HG03442 (cell line): ENCODE measurements at regions not wholly inside any gene's neighbourhood (a gene's known extent, or its start where the extent isn't known, plus 50 kb on each side); places are given as distances from the start of the nearest gene placed in this dataset.

ENCODE experiments used
- ATAC-seq: cut with Tn5 transposase; IDR thresholded peaks from one replicate; pipeline ENCODE4 v1.9.1; 2021; ENCODE audit warnings: mild to moderate bottlenecking, moderate library complexity; ENCODE audit not compliant: unreplicated experiment

GRCh38 chr13:72384186-72384823 lies 343.1 kb downstream of the MZT1 start:
- no peak for ATAC-seq

GRCh38 chr13:72383646-72384045 lies 343.8 kb downstream of the MZT1 start:
- ATAC-seq, result no peak

GRCh38 chr13:72379581-72379980 lies 347.8 kb downstream of the MZT1 start:
- no peak for ATAC-seq

GRCh38 chr13:72368031-72368430 lies 359.4 kb downstream of the MZT1 start:
- ATAC-seq, result no peak

- no peak for ATAC-seq
Measured at GRCh38 chr13:72346716-72347115, 380.7 kb downstream of the MZT1 start.

GRCh38 chr13:72342364-72342763 lies 385.1 kb downstream of the MZT1 start:
- no peak for ATAC-seq

GRCh38 chr13:72341904-72342303 lies 385.5 kb downstream of the MZT1 start:
- no peak for ATAC-seq

- no peak for ATAC-seq
Measured at GRCh38 chr13:72317346-72318109, 409.9 kb downstream of the MZT1 start.

GRCh38 chr13:72316716-72317115 lies 410.7 kb downstream of the MZT1 start:
- ATAC-seq, result no peak

- ATAC-seq, result no peak
Measured at GRCh38 chr13:72315312-72315711, 412.1 kb downstream of the MZT1 start.

GRCh38 chr13:72314210-72314609 lies 413.2 kb downstream of the MZT1 start:
- no peak for ATAC-seq

GRCh38 chr13:72313546-72313945 lies 413.9 kb downstream of the MZT1 start:
- no peak for ATAC-seq

GRCh38 chr13:72303941-72304746 lies 423.3 kb downstream of the MZT1 start:
- ATAC-seq, result no peak

- ATAC-seq, result no peak
Measured at GRCh38 chr13:72296246-72296645, 429.2 kb upstream of the DACH1 start.

GRCh38 chr13:72295153-72295552 lies 428.1 kb upstream of the DACH1 start:
- ATAC-seq, result no peak

- no peak for ATAC-seq
Measured at GRCh38 chr13:72293206-72293605, 426.2 kb upstream of the DACH1 start.

- ATAC-seq, result no peak
Measured at GRCh38 chr13:72290962-72291681, 424.1 kb upstream of the DACH1 start.

- no peak for ATAC-seq
Measured at GRCh38 chr13:72286421-72286820, 419.4 kb upstream of the DACH1 start.

GRCh38 chr13:72284791-72285190 lies 417.8 kb upstream of the DACH1 start:
- no peak for ATAC-seq

- no peak for ATAC-seq
Measured at GRCh38 chr13:72261732-72262131, 394.7 kb upstream of the DACH1 start.

- no peak for ATAC-seq
Measured at GRCh38 chr13:72259528-72259927, 392.5 kb upstream of the DACH1 start.
